ENCODE measurements at regions not wholly inside any gene's neighbourhood (a gene's known extent, or its start where the extent isn't known, plus 50 kb on each side); places are given as distances from the start of the nearest gene placed in this dataset.

- CTCF ChIA-PET = interaction anchor here (1.3 kb wide), 1 partner anchor 11 kb away, joined by 4 read pairs; no protein-coding TSS in a partner anchor
- no peak overlapping the region for H3K9ac ChIP-seq (ENCODE audit: low read length)
- H3K27me3 ChIP-seq (replicated peaks in 1 of 4; ENCODE audit: control extremely low read depth in 1 of 4, control insufficient read depth in 3 of 4, insufficient read depth in 4 of 4, low read length in 3 of 4) = no peaks in the 10 kb centered on the region
- DNase-seq (no peak), ATAC-seq (ENCODE audit: low read depth) (no peak)
- Mint-ChIP-seq H3K4me1 (no peaks in the 10 kb centered on the region), H3K4me3 (no peak overlapping the region), H3K9me3 (ENCODE audit: insufficient read depth) (no peaks in the 10 kb centered on the region), H3K27ac (no peak overlapping the region), H3K27me3 (peaks cover 27% of the 10 kb centered on the region)
- WGBS (ENCODE audit: insufficient coverage) = 80% methylated on average over 1 of the region's 2 CpGs
- no peak for TF ChIP-seq EZH2 (IDR thresholded peaks at IDR 0.05; ENCODE audit: borderline replicate concordance, insufficient read depth, low read depth, low read length, poor library complexity, severe bottlenecking)
- TF ChIP-seq CTCF (IDR thresholded peaks at IDR 0.05) = no peak
- POLR2A ChIA-PET = interaction anchor here (0.7 kb wide), 2 partner anchors 13 to 195 kb away, joined by 3 to 4 read pairs; no protein-coding TSS in a partner anchor
- intact Hi-C loops (cut with micrococcal nuclease) = no loop called here
- H3K9me3 ChIP-seq (ENCODE audit: control extremely low read depth in 1 of 3, control insufficient read depth in 2 of 3, insufficient read depth in 1 of 3, low read length in 2 of 3) = no peaks in the 10 kb centered on the region
- H3K36me3 ChIP-seq (replicated peaks in 1 of 2; ENCODE audit: control extremely low read depth in 1 of 2, control insufficient read depth in 1 of 2, extremely low read depth in 1 of 2, insufficient read depth in 2 of 2, low read length in 1 of 2) = no peaks in the 10 kb centered on the region
- no peaks in the 10 kb centered on the region for H4K20me1 ChIP-seq (ENCODE audit: control insufficient read depth, insufficient read depth, low read length, poor library complexity, severe bottlenecking)
- no peak overlapping the region for H3K4me2 ChIP-seq (replicated peaks; ENCODE audit: low read depth, low read length, poor library complexity, severe bottlenecking)
- H3K27ac ChIP-seq (ENCODE audit: low read length in 2 of 2) = no peak overlapping the region
- H3K4me3 ChIP-seq (ENCODE audit: control extremely low read depth in 1 of 5, extremely low read depth in 1 of 5, insufficient read depth in 1 of 5, low read depth in 2 of 5, low read length in 4 of 5) = no peak overlapping the region
- peaks cover 0 to 3% of the 10 kb centered on the region in 2 donors for H3K4me1 ChIP-seq (ENCODE audit: control insufficient read depth in 2 of 2, insufficient read depth in 2 of 2, low read length in 2 of 2)
- H2AFZ ChIP-seq (ENCODE audit: insufficient read depth, low read depth, low read length, poor library complexity, severe bottlenecking) = no peak overlapping the region
- H3K79me2 ChIP-seq (ENCODE audit: control insufficient read depth, insufficient read depth, low read length) = no peaks in the 10 kb centered on the region
Observed at GRCh38 chr15:98530570-98530969, 117.8 kb upstream of the IGF1R start.

DNA sequence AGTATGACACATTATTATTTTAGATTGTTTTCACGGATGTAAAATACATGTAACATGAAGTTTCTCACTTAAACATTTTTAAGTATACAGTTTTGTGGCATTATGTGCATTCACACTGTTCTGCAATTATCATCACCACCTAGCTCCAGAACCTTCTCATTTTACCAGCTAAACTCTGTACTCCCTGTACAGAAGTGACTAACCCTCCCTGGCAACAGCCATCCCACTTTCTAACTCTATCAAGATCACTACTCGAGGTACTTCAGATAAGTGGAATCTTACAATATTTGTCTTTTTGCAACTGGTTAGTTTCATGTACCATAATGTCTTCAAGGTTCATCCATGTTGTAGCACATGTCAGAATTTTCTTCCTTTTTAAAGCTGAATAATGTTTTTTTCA lies 116.3 kb upstream of the IGF1R start:
- no CpG with 5 or more reads among the region's 2 CpGs for WGBS (ENCODE audit: insufficient coverage)
- no peaks in the 10 kb centered on the region for H3K9me3 Mint-ChIP-seq (ENCODE audit: insufficient read depth)
- H3K9ac ChIP-seq (ENCODE audit: low read length) = no peak overlapping the region
- H3K27me3 ChIP-seq (replicated peaks in 1 of 4; ENCODE audit: control extremely low read depth in 1 of 4, control insufficient read depth in 3 of 4, insufficient read depth in 4 of 4, low read length in 3 of 4) = no peaks in the 10 kb centered on the region
- no peak overlapping the region for H3K27ac Mint-ChIP-seq
- CTCF ChIA-PET = no interaction called here
- no peak overlapping the region for H2AFZ ChIP-seq (ENCODE audit: insufficient read depth, low read depth, low read length, poor library complexity, severe bottlenecking)
- no peaks in the 10 kb centered on the region for H3K4me1 Mint-ChIP-seq
- no peak for DNase-seq
- no peak overlapping the region for H3K4me3 ChIP-seq (ENCODE audit: control extremely low read depth in 1 of 5, extremely low read depth in 1 of 5, insufficient read depth in 1 of 5, low read depth in 2 of 5, low read length in 4 of 5)
- H3K4me1 ChIP-seq (ENCODE audit: control insufficient read depth in 2 of 2, insufficient read depth in 2 of 2, low read length in 2 of 2) = peaks cover 0 to 3% of the 10 kb centered on the region in 2 donors
- no peaks in the 10 kb centered on the region for H3K79me2 ChIP-seq (ENCODE audit: control insufficient read depth, insufficient read depth, low read length)
- H3K27me3 Mint-ChIP-seq = peaks cover 34% of the 10 kb centered on the region
- intact Hi-C loops (cut with micrococcal nuclease) = no loop called here
- TF ChIP-seq EZH2 (IDR thresholded peaks at IDR 0.05; ENCODE audit: borderline replicate concordance, insufficient read depth, low read depth, low read length, poor library complexity, severe bottlenecking) = no peak
- H3K4me2 ChIP-seq (replicated peaks; ENCODE audit: low read depth, low read length, poor library complexity, severe bottlenecking) = no peak overlapping the region
- H3K27ac ChIP-seq (ENCODE audit: low read length in 2 of 2) = no peak overlapping the region
- POLR2A ChIA-PET = no interaction called here
- H3K4me3 Mint-ChIP-seq = no peak overlapping the region
- no peaks in the 10 kb centered on the region for H3K9me3 ChIP-seq (ENCODE audit: control extremely low read depth in 1 of 3, control insufficient read depth in 2 of 3, insufficient read depth in 1 of 3, low read length in 2 of 3)
- H3K36me3 ChIP-seq (replicated peaks in 1 of 2; ENCODE audit: control extremely low read depth in 1 of 2, control insufficient read depth in 1 of 2, extremely low read depth in 1 of 2, insufficient read depth in 2 of 2, low read length in 1 of 2) = no peaks in the 10 kb centered on the region
- ATAC-seq (ENCODE audit: low read depth) = no peak
- no peaks in the 10 kb centered on the region for H4K20me1 ChIP-seq (ENCODE audit: control insufficient read depth, insufficient read depth, low read length, poor library complexity, severe bottlenecking)
